ENCODE measurements at regions not wholly inside any gene's neighbourhood (a gene's known extent, or its start where the extent isn't known, plus 50 kb on each side); places are given as distances from the start of the nearest gene placed in this dataset.

GRCh38 chr2:205908212-205909183 lies 177.5 kb downstream of the INO80D start:
- Histone ChIP-seq H3K27me3 (ENCODE audit: control insufficient read depth, extremely low read depth, insufficient read depth, low read length) (no peaks in the 10 kb centered on the region), H3K9me1 (ENCODE audit: control insufficient read depth, extremely low read depth, insufficient read depth, low read length) (no peaks in the 10 kb centered on the region), H3K4me3 (ENCODE audit: control insufficient read depth in 2 of 3, extremely low read depth in 1 of 3, insufficient read depth in 2 of 3, low read depth in 1 of 3, low read length in 3 of 3) (no peak overlapping the region), H4K20me1 (ENCODE audit: control insufficient read depth, extremely low read depth, insufficient read depth, low read length) (no peaks in the 10 kb centered on the region), H3K4me1 (ENCODE audit: control insufficient read depth, extremely low read depth, insufficient read depth, low read length) (no peaks in the 10 kb centered on the region), H3K4me2 (ENCODE audit: control insufficient read depth, extremely low read depth, insufficient read depth, low read depth, low read length) (no peak overlapping the region), H3K9me3 (ENCODE audit: control insufficient read depth, low read depth, low read length) (no peaks in the 10 kb centered on the region), H3K9ac (ENCODE audit: control insufficient read depth, extremely low read depth, insufficient read depth, low read length) (no peak overlapping the region), H3K79me2 (ENCODE audit: control insufficient read depth, insufficient read depth, low read length) (no peaks in the 10 kb centered on the region), H3K27ac (ENCODE audit: control insufficient read depth, insufficient read depth, low read length) (no peak overlapping the region), H3K36me3 (ENCODE audit: control insufficient read depth in 2 of 2, extremely low read depth in 1 of 2, insufficient read depth in 2 of 2, low read length in 2 of 2) (no peaks in the 10 kb centered on the region), H2AFZ (ENCODE audit: control insufficient read depth, low read length) (no peak overlapping the region)
- TF ChIP-seq EZH2 (IDR thresholded peaks at IDR 0.05; ENCODE audit: low read length) = no peak
- TF ChIP-seq, protein P1, sequence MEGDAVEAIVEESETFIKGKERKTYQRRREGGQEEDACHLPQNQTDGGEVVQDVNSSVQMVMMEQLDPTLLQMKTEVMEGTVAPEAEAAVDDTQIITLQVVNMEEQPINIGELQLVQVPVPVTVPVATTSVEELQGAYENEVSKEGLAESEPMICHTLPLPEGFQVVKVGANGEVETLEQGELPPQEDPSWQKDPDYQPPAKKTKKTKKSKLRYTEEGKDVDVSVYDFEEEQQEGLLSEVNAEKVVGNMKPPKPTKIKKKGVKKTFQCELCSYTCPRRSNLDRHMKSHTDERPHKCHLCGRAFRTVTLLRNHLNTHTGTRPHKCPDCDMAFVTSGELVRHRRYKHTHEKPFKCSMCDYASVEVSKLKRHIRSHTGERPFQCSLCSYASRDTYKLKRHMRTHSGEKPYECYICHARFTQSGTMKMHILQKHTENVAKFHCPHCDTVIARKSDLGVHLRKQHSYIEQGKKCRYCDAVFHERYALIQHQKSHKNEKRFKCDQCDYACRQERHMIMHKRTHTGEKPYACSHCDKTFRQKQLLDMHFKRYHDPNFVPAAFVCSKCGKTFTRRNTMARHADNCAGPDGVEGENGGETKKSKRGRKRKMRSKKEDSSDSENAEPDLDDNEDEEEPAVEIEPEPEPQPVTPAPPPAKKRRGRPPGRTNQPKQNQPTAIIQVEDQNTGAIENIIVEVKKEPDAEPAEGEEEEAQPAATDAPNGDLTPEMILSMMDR (optimal IDR thresholded peaks at IDR 0.05 in 1 of 3, IDR thresholded peaks at IDR 0.05 in 1 of 3, conservative IDR thresholded peaks at IDR 0.05 in 1 of 3; ENCODE audit: extremely low read depth in 1 of 3, insufficient read depth in 2 of 3, low read length in 3 of 3) = no peak
- DNase-seq (ENCODE audit: low read depth, low spot score) (no peak), FAIRE-seq (no peak)
- dilution Hi-C loops (cut with MboI; ENCODE audit: extremely low pct_ligation_motif_present, low sequenced_read_pairs) = no loop called here

DNA sequence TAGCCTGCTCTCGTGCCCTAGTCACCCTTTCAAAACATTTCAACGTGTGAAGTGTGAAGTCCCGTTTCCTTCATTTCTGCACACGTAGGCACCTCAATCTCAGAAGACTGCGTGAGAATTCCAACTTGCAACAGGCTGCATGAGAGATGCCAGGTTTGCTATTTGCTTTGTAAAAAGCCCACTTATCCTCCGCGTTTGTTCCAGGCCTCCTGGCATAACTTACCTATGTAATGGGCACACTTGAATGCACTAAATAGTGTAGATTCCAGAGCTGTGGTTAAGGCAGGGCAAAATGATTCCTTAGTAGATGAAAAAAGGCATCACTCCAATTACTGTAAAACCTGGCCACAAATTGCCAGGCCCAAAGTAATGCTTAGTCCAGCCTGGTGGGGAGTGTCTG lies 179.6 kb downstream of the INO80D start:
- H3K27ac ChIP-seq (ENCODE audit: control insufficient read depth, insufficient read depth, low read length) = no peak overlapping the region
- no peaks in the 10 kb centered on the region for H3K9me3 ChIP-seq (ENCODE audit: control insufficient read depth, low read depth, low read length)
- no peak for DNase-seq (ENCODE audit: low read depth, low spot score)
- H3K36me3 ChIP-seq (ENCODE audit: control insufficient read depth in 2 of 2, extremely low read depth in 1 of 2, insufficient read depth in 2 of 2, low read length in 2 of 2) = no peaks in the 10 kb centered on the region
- H3K9me1 ChIP-seq (ENCODE audit: control insufficient read depth, extremely low read depth, insufficient read depth, low read length) = no peaks in the 10 kb centered on the region
- H3K4me2 ChIP-seq (ENCODE audit: control insufficient read depth, extremely low read depth, insufficient read depth, low read depth, low read length) = no peak overlapping the region
- dilution Hi-C loops (cut with MboI; ENCODE audit: extremely low pct_ligation_motif_present, low sequenced_read_pairs) = no loop called here
- no peaks in the 10 kb centered on the region for H3K79me2 ChIP-seq (ENCODE audit: control insufficient read depth, insufficient read depth, low read length)
- H3K4me1 ChIP-seq (ENCODE audit: control insufficient read depth, extremely low read depth, insufficient read depth, low read length) = no peaks in the 10 kb centered on the region
- no peak for FAIRE-seq
- H3K4me3 ChIP-seq (ENCODE audit: control insufficient read depth in 2 of 3, extremely low read depth in 1 of 3, insufficient read depth in 2 of 3, low read depth in 1 of 3, low read length in 3 of 3) = no peak overlapping the region
- H2AFZ ChIP-seq (ENCODE audit: control insufficient read depth, low read length) = no peak overlapping the region
- H3K9ac ChIP-seq (ENCODE audit: control insufficient read depth, extremely low read depth, insufficient read depth, low read length) = no peak overlapping the region
- TF ChIP-seq EZH2 (IDR thresholded peaks at IDR 0.05; ENCODE audit: low read length) = no peak
- TF ChIP-seq, protein P1 (optimal IDR thresholded peaks at IDR 0.05 in 1 of 3, IDR thresholded peaks at IDR 0.05 in 1 of 3, conservative IDR thresholded peaks at IDR 0.05 in 1 of 3; ENCODE audit: extremely low read depth in 1 of 3, insufficient read depth in 2 of 3, low read length in 3 of 3) = no peak
- no peaks in the 10 kb centered on the region for H3K27me3 ChIP-seq (ENCODE audit: control insufficient read depth, extremely low read depth, insufficient read depth, low read length)
- no peaks in the 10 kb centered on the region for H4K20me1 ChIP-seq (ENCODE audit: control insufficient read depth, extremely low read depth, insufficient read depth, low read length)

Measured in keratinocyte (primary cell).